ENCODE measurements at regions not wholly inside any gene's neighbourhood (a gene's known extent, or its start where the extent isn't known, plus 50 kb on each side); places are given as distances from the start of the nearest gene placed in this dataset.
"Not testable (repeated sequence)": the region's sequence is repeated elsewhere in the genome, so short reads cannot be mapped to it uniquely, and the experiment has no call there.

GRCh38 chr4:66577922-66578321, 907.6 kb upstream of the EPHA5 start:
- DNase-seq, result no peak

- no peak for DNase-seq
Measured at GRCh38 chr4:66575008-66575696, 904.9 kb upstream of the EPHA5 start.

- DNase-seq, result no peak
Measured at GRCh38 chr4:66574145-66574978, 904.1 kb upstream of the EPHA5 start.

- no peak for DNase-seq
Measured at GRCh38 chr4:66572949-66573348, 902.7 kb upstream of the EPHA5 start.

GRCh38 chr4:66571145-66571695, 900.9 kb upstream of the EPHA5 start:
- no peak for DNase-seq

GRCh38 chr4:66569228-66569627, 898.9 kb upstream of the EPHA5 start:
- no peak for DNase-seq

- no peak for DNase-seq
Measured at GRCh38 chr4:66568431-66568830, 898.1 kb upstream of the EPHA5 start.

- no peak for DNase-seq
Measured at GRCh38 chr4:66568001-66568400, 897.7 kb upstream of the EPHA5 start.

- DNase-seq, result no peak
Measured at GRCh38 chr4:66567551-66567950, 897.3 kb upstream of the EPHA5 start.

- DNase-seq, result no peak
Measured at GRCh38 chr4:66565801-66566200, 895.5 kb upstream of the EPHA5 start.

GRCh38 chr4:66564901-66565651, 894.8 kb upstream of the EPHA5 start:
- DNase-seq, result no peak

GRCh38 chr4:66562276-66562806, 892.1 kb upstream of the EPHA5 start:
- no peak for DNase-seq

GRCh38 chr4:66561465-66562053, 891.3 kb upstream of the EPHA5 start:
- not testable (repeated sequence) for DNase-seq

GRCh38 chr4:66558651-66559050, 888.4 kb upstream of the EPHA5 start:
- DNase-seq, result no peak

- no peak for DNase-seq
Measured at GRCh38 chr4:66556651-66557278, 886.5 kb upstream of the EPHA5 start.

GRCh38 chr4:66555301-66555700, 885.0 kb upstream of the EPHA5 start:
- DNase-seq, result no peak

GRCh38 chr4:66554826-66555225, 884.5 kb upstream of the EPHA5 start:
- DNase-seq, result no peak

GRCh38 chr4:66545301-66545700, 875.0 kb upstream of the EPHA5 start:
- DNase-seq, result not testable (repeated sequence)

- no peak for DNase-seq
Measured at GRCh38 chr4:66544281-66544680, 874.0 kb upstream of the EPHA5 start.

- no peak for DNase-seq
Measured at GRCh38 chr4:66539745-66540144, 869.5 kb upstream of the EPHA5 start.

GRCh38 chr4:66524781-66525180, 854.5 kb upstream of the EPHA5 start:
- DNase-seq, result no peak

- DNase-seq, result no peak
Measured at GRCh38 chr4:66522244-66522643, 852.0 kb upstream of the EPHA5 start.

Data from stimulated activated CD4-positive, alpha-beta T cell treated with anti-CD3 and anti-CD28 coated beads, Interleukin-2, amount 100 ng/mL, for 48 hours (primary cell).